ENCODE measurements at regions not wholly inside any gene's neighbourhood (a gene's known extent, or its start where the extent isn't known, plus 50 kb on each side); places are given as distances from the start of the nearest gene placed in this dataset.
A peak's percentile ranks its signal among the peaks of the same experiment; 100 is the strongest.

DNA sequence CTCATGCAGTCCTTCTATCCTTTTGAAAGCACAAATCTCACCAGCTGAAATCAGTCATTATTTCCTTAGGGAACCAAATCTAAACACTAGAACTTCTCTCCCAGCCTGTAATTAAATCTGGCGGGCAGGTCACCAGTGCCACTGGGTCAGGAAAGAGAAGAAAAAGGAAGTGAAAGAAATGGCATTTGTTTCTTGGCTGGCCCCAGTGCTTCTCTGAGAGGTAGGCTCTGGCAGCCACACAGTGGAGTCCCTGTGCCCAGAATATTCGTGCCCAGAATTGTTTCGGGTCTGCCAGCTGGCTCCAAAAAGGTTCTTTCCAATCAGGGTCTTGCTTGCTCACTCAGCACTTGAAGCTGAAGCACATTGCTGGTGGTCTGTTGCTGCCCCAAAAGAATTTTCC is 133.9 kb upstream of the MTAP start:
- DNase-seq (ENCODE audit: low read depth in 2 of 2) = no peak

DNA sequence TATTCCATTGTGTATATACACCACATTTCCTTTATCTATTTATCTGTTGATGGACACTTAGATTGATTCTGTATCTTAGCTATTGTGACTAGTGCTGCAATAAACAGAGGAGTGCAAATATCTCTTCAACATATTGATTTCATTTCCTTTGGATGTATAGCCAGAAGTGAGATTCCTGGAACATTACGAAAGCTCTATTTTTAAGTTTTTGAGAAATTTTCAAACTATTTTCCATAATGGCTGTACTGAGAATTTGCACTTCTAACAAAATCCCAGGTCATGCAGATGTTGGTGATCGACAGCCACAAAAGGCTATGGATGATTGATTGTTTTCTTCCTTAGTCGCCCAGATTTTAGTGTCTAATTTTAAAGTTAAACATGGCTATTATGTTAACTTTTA is 132.7 kb upstream of the MTAP start:
- DNase-seq (ENCODE audit: low read depth in 2 of 2) = no peak

DNA sequence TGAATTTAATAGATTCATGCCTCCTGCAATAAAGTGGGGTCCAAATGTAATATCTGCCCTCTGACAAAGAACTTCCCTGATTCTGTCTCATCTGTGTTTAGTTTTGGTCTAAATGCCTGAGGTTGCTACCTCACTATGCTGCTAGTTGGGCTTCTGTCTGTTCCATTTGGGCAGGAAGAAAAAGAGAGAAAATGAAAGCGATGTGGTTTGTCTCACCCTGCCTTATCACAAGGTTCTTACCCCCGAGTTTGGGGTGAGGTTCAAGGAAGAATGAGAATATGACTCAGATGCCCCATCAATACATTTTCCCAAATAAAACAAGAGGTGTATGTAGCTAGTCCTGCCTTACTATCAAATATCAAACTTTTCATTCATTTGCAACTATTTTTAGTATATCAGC is 132.1 kb upstream of the MTAP start:
- no peak for DNase-seq (ENCODE audit: low read depth in 2 of 2)

DNA sequence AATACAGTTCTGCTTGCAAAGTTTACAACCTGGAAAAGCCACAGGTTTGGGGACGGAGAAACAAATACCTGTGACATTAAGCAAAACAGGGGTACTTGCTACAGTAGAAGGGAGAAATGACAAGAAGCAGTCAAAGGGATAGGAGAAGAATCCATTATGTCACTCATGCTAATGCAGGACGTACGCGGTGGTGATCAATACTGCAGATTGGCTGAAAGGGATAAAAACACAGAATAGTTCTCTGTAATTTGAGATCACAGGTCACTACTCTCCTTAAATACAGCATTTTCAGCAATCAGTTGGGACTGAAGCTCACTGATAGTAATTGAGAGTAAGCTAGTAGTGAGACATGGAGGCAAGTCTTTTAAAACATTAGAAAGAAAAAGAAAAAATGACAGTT is 130.3 kb upstream of the MTAP start:
- DNase-seq (ENCODE audit: low read depth in 2 of 2) = no peak

DNA sequence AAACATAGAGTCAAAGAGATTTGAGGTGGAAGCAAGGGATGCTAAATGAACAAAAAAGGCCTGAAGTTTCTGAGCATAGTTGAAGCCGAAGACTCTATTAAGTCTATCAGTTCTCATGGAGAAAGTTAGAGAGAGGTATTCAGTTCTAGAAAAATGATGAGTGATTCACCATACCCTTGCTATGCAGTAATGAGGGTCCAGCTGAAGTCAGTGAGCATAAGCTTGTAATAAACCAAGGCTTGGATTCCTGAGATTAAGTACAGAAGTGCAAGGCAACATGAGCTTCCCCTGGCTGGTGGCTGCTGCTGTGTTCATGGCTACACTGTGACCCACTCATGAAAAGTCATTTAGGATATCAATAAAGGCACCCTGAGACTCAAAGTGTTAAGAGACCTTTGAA is 129.7 kb upstream of the MTAP start:
- no peak for DNase-seq (ENCODE audit: low read depth in 2 of 2)

DNA sequence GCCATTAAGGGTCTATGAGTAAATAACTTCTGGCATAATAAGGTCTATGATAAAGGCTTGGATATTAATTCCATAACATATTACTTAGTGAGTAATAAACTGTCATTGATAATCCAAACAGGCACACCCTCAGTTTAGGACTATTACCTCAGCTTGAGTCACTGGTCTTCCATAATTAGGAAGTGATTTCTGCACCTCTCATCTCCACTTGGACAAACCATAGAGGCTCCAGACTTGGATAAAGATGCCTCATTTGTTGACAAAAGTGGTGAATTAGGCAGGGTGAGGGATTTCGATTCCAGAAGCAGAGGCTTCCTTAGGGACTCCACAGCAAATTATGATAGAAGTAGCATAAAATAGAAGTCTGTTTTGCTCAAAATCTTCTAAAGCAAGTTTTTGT is 127.5 kb upstream of the MTAP start:
- no peak for DNase-seq (ENCODE audit: low read depth in 2 of 2)

DNA sequence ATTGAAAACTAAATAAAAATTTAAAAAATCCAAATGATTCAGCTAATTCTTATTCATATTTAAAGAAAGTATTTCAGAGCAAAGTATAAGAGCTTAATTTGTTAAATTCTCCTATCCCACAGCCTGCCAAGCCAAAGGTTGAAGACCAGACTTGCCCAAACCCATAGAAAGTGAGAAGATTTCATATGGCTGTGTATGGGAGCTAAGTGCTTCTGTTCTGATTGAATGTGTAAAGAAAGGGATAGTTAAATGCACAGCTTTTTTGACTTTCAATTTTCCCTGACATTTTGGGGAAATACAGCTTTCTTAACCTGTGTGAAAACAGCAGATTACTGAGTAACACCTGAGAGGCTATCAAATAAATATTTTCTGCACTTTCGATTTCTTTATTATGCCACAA is 125.0 kb upstream of the MTAP start:
- no peak for DNase-seq (ENCODE audit: low read depth in 2 of 2)

DNA sequence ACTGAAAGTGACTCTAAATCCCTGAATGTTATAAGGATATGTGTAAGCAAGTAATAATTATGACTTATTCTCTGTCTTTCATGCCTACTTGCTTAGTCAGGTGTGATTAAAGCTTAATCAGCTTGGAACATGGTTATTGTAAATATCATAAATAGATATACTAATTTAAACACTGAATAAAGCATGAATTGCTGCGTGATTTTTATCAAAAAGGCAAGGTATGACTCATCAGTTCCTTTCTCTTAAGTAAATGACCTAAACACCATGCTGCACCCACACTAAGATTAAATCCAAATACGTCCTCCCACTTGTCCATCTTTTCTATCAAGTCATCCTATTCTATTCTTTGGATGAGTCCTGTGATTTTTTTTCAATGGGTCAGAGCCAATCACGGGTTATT is 124.6 kb upstream of the MTAP start:
- DNase-seq (ENCODE audit: low read depth in 2 of 2) = no peak

DNA sequence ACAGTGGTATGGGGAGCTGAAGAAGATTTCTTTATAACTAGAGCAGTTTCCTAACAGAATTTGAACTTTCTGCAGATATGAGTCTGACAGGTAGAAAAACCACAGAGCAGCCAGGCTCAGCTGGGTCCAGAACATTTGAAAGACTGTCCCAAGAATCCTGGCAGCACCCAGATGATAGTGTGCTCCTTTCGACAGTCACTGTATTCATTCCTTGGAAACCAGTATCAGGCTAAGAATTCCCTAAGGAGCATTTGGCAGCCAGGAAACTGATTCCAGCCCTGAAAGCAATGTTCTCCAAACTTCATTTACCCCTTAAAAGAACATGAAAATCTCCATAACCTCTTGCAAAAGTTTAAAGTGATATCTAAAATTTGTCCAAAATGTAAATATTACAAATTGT is 123.0 kb upstream of the MTAP start:
- no peak for DNase-seq (ENCODE audit: low read depth in 2 of 2)

DNA sequence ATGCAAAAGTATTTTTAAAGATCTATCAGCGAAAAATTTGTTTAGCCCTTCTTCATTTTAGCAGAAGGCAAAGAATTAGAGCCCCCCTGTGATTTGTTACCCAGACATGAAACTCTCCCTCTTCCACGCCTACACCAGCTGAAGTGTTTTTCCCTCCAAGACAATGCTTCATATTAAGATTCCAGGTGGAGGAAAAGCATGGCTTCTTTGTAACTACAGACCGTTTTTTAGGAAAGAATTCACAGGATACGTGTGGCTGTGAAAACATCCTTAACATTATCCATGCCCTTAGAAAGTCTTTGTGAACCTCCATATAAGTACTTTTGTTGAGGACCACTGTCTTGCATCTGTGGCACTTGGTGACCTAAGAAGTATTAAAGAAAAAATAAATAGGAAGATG is 121.8 kb upstream of the MTAP start:
- DNase-seq (ENCODE audit: low read depth in 2 of 2) = no peak

DNA sequence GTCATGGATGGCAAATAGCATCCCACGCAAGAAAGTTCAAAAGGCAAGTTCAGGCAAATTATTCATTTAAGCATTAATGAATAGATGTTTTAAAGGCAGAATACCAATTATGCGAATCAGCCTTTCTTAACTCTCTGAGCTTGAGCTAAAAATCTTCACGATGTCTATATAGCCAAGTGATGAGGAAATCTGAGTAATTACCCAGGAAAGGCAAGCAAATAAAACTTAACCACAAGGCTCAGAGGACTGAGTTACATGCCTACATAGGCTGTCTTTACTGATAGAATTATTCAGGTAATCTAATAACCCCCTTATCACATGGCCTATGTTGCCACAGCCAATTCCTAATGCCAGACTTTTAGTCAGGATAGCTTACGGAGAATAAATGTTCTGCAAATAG is 120.8 kb upstream of the MTAP start:
- no peak for DNase-seq (ENCODE audit: low read depth in 2 of 2)

DNA sequence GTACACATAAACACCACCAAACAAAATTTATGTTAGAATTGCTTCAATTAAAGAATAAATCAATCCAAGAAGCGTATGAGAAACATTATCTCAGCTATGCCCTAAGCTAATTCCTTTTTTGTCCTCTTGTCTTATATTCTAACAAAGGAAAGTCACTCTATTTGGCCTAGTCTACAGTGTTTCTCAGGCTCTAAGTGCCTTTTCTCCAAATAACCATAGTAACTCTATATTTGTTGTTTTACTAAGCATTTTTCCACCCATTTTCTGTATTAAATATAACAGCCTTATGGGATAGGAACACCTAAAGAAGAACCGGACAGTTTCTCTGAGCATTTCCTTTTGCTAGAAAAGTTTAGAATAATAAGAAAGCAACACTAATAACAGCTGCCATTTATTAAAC is 120.1 kb upstream of the MTAP start:
- no peak for DNase-seq (ENCODE audit: low read depth in 2 of 2)

DNA sequence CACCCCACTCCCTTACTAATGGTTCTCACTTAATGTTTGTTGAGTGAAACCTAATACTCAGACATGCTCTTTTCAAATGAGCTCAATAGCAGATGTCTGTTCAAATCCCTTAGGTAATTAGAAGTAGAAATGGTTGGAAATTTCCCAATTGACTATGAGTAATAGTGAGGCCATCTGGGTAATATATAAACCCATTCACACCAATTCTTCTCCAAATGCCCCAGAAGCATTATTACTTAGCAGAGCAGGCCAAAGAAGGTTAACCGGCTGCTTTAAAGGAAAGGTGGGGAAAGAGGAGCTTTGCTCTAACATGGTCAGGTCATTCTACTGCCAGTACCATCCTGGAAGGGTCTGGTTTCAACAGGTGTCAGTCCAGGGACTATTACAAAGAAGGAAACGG is 119.5 kb upstream of the MTAP start:
- no peak for DNase-seq (ENCODE audit: low read depth in 2 of 2)

DNA sequence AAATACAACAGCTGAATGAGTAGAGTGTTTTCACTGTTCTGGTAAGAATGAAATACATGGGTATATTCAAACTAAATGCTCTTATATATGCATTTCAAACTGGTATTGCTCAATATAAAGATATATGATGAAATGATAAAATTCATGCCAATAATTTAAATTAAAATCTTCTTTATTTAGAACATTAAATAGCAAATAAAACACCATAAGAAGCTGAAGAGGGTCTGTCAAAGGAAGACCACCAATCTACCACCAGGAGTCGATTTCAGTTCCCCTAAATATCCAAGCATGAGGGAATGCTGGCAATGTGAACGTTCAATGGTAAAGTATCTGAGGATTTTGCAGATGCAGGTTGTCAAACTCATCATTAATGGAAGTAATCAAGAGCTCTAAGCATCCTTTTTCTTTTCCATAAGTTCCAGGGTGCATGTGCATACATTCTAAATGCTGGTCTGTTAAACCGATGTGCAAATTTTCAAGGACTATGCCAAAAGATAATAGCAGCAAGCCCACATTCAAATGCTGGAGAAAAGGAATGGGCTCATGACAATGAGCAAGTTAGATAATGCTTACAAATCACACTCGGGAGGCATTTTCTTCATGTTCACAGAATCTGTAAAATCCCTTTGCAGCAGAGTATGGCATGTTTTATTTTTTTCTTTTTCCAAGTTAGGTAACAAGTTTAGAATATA is 118.8 kb upstream of the MTAP start:
- DNase-seq (ENCODE audit: low read depth in 2 of 2) = no peak

DNA sequence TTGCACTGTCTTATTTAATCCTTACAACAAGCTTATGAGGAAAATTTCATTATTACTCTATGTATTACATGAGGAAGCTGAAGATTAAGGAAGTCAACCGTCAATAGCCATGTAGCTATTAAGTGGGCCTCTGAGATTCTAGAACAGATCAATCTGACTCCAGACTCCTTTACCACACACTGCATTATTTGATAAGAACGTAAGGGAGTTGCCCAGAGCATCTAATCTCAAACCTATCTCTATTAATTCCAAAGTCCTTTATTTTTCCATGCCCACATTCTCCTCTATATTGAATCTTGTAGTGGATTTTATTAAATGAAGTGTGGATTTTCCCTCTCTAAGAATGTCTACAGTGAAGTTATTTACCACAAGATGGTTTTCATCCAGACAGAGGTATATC is 118.2 kb upstream of the MTAP start:
- no peak for DNase-seq (ENCODE audit: low read depth in 2 of 2)

DNA sequence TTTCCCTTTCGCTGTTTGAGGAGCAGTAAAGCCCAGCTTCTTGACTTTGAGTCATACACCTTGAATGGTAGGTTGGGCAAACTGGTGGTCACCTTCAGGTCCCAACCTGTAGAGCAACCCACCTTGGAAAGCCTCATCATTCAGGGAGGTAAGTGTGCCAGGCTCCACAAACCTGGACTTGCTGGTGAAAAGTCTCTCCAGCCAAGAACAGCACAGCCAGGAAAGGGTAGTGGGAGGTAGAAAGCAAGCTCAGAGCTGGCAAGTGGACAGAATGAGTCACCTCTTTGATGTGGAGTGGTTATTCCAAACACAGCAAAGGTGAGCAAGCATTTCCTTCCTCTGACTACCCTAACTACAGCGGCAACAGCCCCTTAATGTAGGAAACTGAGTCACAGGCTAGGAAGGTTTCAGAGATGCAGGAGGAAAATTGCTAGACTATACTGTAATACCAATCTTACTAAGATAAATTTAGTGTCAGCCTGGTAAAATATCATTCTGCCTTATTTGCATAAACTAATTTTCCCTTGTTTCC is 117.5 kb upstream of the MTAP start:
- DNase-seq (ENCODE audit: low read depth in 2 of 2) = peak; percentile 10 to 46

DNA sequence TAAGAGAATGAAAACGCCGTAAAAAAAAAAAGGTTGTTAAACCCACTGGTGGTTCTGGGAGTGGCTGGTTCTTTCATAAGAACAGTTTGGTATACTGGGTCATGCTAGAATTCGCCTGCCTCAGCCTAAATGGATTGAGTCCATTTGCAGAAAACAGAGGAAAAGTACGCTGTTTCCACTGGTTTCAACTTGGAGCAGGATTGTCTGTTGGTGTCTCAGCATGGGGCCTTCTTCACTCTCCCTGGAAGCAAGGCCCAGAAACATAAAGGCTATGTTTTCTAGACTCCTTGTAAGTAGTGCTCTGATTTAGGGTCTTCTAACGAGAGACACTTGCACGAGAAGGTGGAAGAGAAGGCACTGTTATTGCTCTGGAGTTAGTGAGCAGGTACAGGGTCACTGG is 116.9 kb upstream of the MTAP start:
- no peak for DNase-seq (ENCODE audit: low read depth in 2 of 2)

DNA sequence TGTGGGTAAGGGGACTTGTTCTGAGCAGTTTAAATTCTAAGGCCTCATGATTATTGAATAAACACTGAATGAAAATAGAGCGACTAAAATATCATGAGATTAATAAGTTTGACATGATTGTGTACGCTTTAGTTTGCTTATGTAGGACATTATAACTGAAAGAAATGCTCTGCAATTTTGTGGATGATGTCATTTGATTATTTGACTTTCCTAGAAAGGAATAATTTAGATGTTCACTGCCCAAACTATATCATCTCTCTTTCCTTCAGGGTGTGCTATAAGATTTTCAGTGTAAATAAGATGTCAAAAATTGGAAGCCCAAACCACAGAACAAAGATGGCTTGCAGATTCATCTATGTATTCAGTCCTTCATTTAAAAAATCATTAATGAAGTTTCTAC is 115.7 kb upstream of the MTAP start:
- no peak for DNase-seq (ENCODE audit: low read depth in 2 of 2)

DNA sequence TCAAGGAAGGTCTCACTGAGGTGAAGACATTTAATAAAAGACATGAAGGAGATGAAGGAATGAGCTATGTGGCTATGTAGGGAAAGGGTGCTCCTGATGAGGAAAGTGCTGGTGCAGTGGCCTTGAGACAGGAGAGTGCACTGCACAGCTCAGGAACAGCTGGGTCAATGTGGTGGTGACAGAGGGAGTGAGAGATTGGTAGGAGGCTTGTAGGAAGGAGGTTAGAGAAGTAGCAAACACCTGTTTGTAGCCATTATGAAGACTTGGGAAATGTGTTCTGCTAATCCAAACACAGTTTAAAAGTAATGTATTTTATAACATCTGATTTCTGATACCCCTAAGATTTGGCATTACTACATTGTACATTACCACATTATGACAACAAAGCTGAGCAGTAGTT is 115.1 kb upstream of the MTAP start:
- DNase-seq (ENCODE audit: low read depth in 2 of 2) = no peak

DNA sequence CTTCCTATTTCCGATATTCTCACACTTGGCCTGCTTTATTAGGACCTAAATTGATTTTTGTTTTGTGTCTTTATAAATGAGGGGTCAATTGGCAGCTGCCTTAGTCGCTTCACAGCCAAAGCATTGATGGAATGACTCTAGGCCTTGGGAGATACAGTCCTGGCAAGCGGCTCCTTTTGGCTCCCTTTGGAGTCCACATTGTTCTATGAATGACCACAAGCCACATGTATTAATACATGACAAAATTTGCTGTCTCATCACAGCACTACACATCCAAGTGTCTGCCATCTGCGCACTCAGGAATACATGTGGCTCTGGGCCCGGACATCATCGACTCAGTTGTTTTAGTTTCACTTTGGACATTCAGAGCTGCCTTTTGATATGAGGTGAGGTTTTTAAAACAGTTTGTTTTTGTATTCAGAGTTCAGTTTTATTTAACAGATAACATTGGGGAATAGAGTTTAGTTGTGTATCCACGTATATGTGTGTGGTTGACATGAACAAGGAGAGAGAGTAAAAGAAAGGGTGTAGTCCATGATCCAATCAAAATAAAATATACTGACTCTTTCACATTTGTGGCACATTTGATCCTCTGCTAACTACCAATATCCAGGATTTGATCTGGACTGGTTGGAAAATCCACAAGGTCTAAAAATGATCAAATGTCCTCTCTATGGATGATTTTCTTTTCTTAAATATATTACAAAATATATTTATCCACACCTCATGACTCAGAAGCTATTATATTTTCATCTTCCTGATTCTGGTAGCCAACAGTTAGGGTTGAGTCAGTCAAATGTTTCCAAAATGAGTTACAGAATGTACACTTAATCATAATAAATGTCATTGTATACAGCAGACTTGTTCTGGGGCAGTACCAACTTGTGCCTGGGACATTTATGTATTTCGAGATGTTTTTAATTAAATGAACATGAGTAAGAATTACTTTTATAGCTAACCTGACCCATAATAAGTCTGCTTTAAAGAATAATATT is 114.0 kb upstream of the MTAP start:
- no peak for DNase-seq (ENCODE audit: low read depth in 2 of 2)

DNA sequence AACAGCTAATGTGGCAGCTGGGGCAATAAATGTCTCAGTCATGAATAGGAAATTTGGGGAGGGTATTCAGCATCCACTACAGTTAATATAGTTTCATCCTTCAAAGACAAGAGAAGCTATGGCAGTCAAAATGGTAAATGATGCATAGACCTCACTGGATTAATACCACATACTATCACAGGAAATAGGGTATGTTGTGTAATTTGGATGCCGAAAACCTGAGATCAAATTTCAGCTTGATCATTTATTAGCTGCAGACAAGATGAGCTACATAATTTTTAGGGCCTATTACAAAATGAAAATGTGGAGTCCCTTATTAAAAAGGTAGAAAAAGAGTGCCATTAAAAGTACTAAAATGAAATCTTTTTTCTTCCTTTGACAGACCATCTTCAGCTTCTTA is 112.6 kb upstream of the MTAP start:
- no peak for DNase-seq (ENCODE audit: low read depth in 2 of 2)

DNA sequence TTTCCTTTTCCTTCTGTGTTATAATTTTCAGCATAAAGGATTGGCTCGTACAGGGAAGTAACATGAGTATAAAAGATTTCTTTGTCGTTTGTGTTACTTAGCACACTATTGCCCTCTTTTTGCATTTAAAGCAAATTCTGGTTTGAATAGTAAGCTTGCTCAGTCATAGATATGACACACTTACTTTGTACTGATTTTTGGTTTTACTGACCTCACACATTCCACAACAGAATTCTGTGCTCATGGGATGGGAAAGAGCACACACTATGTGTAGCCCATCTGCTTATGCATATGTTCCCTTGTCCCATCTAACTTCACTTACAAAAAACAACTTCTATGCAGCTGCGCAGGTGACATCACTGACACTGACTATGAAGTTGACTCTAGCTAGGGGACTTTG is 111.9 kb upstream of the MTAP start:
- no peak for DNase-seq (ENCODE audit: low read depth in 2 of 2)

DNA sequence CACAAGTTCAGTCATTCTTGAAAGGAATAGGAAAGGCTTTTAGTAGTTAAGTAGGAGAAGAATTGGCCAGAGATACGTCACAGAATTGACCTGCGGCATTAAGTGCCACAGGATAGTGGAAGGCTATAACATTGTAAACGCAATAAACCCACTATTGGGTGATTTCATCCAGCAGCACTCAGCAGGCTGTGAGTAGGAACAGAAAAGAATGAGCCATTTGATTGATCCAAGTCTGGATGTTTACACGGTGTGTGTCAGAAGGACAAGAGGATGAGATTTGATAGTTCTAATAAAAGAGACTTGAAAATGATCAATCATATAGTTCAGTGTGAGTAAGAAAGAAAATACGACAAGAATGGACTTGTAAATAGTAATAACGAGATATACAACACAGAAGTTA is 110.0 kb upstream of the MTAP start:
- no peak for DNase-seq (ENCODE audit: low read depth in 2 of 2)
